ENCODE measurements at regions not wholly inside any gene's neighbourhood (a gene's known extent, or its start where the extent isn't known, plus 50 kb on each side); places are given as distances from the start of the nearest gene placed in this dataset.

DNA sequence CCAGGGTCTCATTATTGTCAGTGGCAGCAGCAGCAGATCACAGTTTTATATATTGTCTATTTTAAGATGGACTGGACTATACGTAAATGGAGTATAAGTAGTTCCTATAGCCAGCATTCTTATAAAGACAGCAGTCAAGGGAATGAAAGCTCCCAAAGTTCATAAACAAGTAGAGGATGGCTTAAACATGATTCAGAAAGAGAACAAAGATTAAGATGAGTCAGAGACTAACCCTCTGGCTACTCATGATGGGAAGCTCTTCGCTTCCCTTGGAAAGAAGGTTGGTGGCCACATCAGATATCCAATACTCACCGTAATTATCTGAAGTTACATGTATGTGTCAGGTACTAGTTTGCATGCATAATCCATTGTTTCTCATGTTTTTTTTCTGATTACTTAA is 277.0 kb downstream of the INHBA start:
- TF ChIP-seq, protein P1, sequence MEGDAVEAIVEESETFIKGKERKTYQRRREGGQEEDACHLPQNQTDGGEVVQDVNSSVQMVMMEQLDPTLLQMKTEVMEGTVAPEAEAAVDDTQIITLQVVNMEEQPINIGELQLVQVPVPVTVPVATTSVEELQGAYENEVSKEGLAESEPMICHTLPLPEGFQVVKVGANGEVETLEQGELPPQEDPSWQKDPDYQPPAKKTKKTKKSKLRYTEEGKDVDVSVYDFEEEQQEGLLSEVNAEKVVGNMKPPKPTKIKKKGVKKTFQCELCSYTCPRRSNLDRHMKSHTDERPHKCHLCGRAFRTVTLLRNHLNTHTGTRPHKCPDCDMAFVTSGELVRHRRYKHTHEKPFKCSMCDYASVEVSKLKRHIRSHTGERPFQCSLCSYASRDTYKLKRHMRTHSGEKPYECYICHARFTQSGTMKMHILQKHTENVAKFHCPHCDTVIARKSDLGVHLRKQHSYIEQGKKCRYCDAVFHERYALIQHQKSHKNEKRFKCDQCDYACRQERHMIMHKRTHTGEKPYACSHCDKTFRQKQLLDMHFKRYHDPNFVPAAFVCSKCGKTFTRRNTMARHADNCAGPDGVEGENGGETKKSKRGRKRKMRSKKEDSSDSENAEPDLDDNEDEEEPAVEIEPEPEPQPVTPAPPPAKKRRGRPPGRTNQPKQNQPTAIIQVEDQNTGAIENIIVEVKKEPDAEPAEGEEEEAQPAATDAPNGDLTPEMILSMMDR (IDR thresholded peaks at IDR 0.05) = no peak
- TF ChIP-seq POLR2A (IDR thresholded peaks at IDR 0.05) (no peak), EP300 (IDR thresholded peaks at IDR 0.05) (no peak), POLR2AphosphoS5 (IDR thresholded peaks at IDR 0.05) (no peak)

Measured in stomach (tissue), 4 donors.